Gastroesophageal sphincter (tissue), 3 donors: ENCODE measurements at regions not wholly inside any gene's neighbourhood (a gene's known extent, or its start where the extent isn't known, plus 50 kb on each side); places are given as distances from the start of the nearest gene placed in this dataset.

Source experiments
- EP300 ChIP-seq: sonication (generic); formaldehyde crosslinking; IDR thresholded peaks from one replicate; pipeline ENCODE4 v1.6.1; 2017; ENCODE audit warnings: antibody characterized with exemption, mild to moderate bottlenecking
- TF ChIP-seq, protein P1 (sequence below), 4 experiments: fragments of 200-600 bp in 2 of 4; fragments of 450-650 bp in 2 of 4; sonication (generic) in 1 of 4; IDR thresholded peaks; one replicate each; pipeline ENCODE4 v1.5.1; 2017 to 2019; ENCODE audit warnings: antibody characterized with exemption in 4 of 4, mild to moderate bottlenecking in 2 of 4, moderate library complexity in 2 of 4

DNA sequence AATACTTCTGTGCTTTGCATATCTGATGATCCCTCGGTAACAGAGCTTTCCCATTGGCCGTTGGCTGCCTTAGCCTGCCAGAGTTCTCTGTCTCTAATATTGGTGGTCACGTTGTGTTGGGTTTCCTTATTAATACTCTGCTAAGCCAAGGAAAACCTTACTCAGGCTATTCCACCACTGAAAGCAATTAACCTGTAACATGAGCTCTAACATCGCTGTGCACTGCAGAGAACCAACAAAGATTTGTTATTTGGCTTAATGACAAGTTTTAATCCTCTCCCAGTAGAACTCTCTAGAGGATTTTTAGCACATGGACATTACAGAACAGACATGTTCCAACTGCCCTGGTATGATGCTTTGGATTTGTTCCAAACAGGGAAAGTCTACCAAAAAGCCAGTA lies 825.9 kb upstream of the POU3F3 start:
- TF ChIP-seq, protein P1, sequence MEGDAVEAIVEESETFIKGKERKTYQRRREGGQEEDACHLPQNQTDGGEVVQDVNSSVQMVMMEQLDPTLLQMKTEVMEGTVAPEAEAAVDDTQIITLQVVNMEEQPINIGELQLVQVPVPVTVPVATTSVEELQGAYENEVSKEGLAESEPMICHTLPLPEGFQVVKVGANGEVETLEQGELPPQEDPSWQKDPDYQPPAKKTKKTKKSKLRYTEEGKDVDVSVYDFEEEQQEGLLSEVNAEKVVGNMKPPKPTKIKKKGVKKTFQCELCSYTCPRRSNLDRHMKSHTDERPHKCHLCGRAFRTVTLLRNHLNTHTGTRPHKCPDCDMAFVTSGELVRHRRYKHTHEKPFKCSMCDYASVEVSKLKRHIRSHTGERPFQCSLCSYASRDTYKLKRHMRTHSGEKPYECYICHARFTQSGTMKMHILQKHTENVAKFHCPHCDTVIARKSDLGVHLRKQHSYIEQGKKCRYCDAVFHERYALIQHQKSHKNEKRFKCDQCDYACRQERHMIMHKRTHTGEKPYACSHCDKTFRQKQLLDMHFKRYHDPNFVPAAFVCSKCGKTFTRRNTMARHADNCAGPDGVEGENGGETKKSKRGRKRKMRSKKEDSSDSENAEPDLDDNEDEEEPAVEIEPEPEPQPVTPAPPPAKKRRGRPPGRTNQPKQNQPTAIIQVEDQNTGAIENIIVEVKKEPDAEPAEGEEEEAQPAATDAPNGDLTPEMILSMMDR (IDR thresholded peaks at IDR 0.05), result no peak
- no peak for TF ChIP-seq EP300
